ENCODE measurements at regions not wholly inside any gene's neighbourhood (a gene's known extent, or its start where the extent isn't known, plus 50 kb on each side); places are given as distances from the start of the nearest gene placed in this dataset.
A peak's percentile ranks its signal among the peaks of the same experiment; 100 is the strongest.

DNA sequence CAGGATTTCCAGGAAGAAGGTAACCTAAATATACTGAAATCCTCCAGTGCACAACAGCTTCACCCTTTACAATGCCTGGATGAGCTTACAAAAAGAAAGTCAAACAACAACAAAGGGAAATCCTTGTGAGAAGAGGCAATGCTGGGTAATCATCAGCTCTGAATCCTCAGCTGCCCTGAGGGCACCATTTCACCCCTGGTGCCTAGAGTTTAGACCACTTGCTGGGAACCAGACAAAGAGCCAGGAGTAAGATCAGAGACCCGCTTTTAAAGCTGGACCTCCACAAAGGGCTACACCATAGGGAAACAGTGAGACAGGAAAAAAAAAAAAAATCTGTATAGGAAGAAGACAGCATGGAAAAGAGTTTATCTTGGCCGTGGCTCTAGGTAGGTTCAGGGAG lies 97.0 kb downstream of the FOXI3 start:
- Histone ChIP-seq H3K4me3 (replicated peaks in 1 of 3; ENCODE audit: low read depth in 2 of 3, low read length in 3 of 3) (no peak overlapping the region), H3K4me1 (ENCODE audit: control insufficient read depth in 1 of 2, insufficient read depth in 2 of 2, low read length in 2 of 2) (peaks cover 0 to 3% of the 10 kb centered on the region in 2 donors), H3K9me3 (replicated peaks in 1 of 2; ENCODE audit: control insufficient read depth in 1 of 2, insufficient read depth in 1 of 2, low read length in 2 of 2) (no peaks in the 10 kb centered on the region), H3K36me3 (replicated peaks in 1 of 2; ENCODE audit: control insufficient read depth in 1 of 2, insufficient read depth in 2 of 2, low read length in 2 of 2) (no peaks in the 10 kb centered on the region), H3K4me2 (replicated peaks; ENCODE audit: extremely low read depth, low read length, poor library complexity, severe bottlenecking) (no peak overlapping the region), H2AFZ (ENCODE audit: insufficient read depth, low read depth, low read length, poor library complexity, severe bottlenecking) (no peak overlapping the region), H4K20me1 (ENCODE audit: insufficient read depth, low read length) (no peaks in the 10 kb centered on the region), H3K9ac (ENCODE audit: insufficient read depth, low read length, poor library complexity, severe bottlenecking) (no peak overlapping the region), H3K27ac (ENCODE audit: low read depth in 1 of 2, low read length in 2 of 2) (no peak overlapping the region), H3K79me2 (ENCODE audit: insufficient read depth, low read length) (no peaks in the 10 kb centered on the region), H3K27me3 (ENCODE audit: control insufficient read depth in 2 of 2, insufficient read depth in 2 of 2, low read length in 2 of 2) (peaks cover 5 to 11% of the 10 kb centered on the region in 2 donors)
- TF ChIP-seq, protein P1, sequence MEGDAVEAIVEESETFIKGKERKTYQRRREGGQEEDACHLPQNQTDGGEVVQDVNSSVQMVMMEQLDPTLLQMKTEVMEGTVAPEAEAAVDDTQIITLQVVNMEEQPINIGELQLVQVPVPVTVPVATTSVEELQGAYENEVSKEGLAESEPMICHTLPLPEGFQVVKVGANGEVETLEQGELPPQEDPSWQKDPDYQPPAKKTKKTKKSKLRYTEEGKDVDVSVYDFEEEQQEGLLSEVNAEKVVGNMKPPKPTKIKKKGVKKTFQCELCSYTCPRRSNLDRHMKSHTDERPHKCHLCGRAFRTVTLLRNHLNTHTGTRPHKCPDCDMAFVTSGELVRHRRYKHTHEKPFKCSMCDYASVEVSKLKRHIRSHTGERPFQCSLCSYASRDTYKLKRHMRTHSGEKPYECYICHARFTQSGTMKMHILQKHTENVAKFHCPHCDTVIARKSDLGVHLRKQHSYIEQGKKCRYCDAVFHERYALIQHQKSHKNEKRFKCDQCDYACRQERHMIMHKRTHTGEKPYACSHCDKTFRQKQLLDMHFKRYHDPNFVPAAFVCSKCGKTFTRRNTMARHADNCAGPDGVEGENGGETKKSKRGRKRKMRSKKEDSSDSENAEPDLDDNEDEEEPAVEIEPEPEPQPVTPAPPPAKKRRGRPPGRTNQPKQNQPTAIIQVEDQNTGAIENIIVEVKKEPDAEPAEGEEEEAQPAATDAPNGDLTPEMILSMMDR (IDR thresholded peaks at IDR 0.05) = no peak
- H3K27ac Mint-ChIP-seq = peak overlapping the region in 1 of 7 donors; percentile 1
- H3K4me3 Mint-ChIP-seq = no peak overlapping the region
- WGBS (ENCODE audit: insufficient coverage) = no CpG with 5 or more reads among the region's 2 CpGs
- peaks cover 13 to 31% (median 24%) of the 10 kb centered on the region in 3 donors for H3K27me3 Mint-ChIP-seq (ENCODE audit: low read depth in 3 of 3)
- DNase-seq = no peak
- H3K4me1 Mint-ChIP-seq = peaks cover 2% of the 10 kb centered on the region
- H3K9me3 Mint-ChIP-seq = peaks cover 0 to 7% (median 2%) of the 10 kb centered on the region in 7 donors
- H3K36me3 Mint-ChIP-seq = no peaks in the 10 kb centered on the region
- intact Hi-C loops (cut with micrococcal nuclease) = no loop called here

DNA sequence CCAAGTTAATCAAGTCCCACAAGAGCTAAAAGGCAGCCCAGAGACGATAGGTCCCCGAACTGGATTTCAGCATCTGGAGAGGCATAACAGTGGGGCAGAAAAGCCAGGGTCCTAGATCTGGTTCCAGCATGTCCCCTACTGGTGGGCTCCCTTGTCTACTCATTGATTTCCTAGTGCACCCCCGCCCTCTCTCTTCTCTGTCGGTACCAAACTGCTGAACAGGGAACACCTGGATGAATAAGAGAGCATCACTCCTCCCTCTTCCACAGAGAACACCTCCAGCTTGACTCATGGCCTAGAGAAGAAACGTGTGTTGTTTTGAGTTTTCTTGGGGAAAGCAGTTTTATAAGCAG lies 101.3 kb downstream of the FOXI3 start:
- DNase-seq = no peak
- H3K9me3 Mint-ChIP-seq = peaks cover 0 to 11% (median 3%) of the 10 kb centered on the region in 7 donors
- Histone ChIP-seq H4K20me1 (ENCODE audit: insufficient read depth, low read length) (no peaks in the 10 kb centered on the region), H3K36me3 (replicated peaks in 1 of 2; ENCODE audit: control insufficient read depth in 1 of 2, insufficient read depth in 2 of 2, low read length in 2 of 2) (no peaks in the 10 kb centered on the region), H2AFZ (ENCODE audit: insufficient read depth, low read depth, low read length, poor library complexity, severe bottlenecking) (peak overlapping the region; percentile 56), H3K27me3 (ENCODE audit: control insufficient read depth in 2 of 2, insufficient read depth in 2 of 2, low read length in 2 of 2) (peaks cover 5 to 22% of the 10 kb centered on the region in 2 donors), H3K4me1 (ENCODE audit: control insufficient read depth in 1 of 2, insufficient read depth in 2 of 2, low read length in 2 of 2) (peaks cover 0 to 3% of the 10 kb centered on the region in 2 donors), H3K9me3 (replicated peaks in 1 of 2; ENCODE audit: control insufficient read depth in 1 of 2, insufficient read depth in 1 of 2, low read length in 2 of 2) (no peaks in the 10 kb centered on the region), H3K9ac (ENCODE audit: insufficient read depth, low read length, poor library complexity, severe bottlenecking) (no peak overlapping the region), H3K4me3 (replicated peaks in 1 of 3; ENCODE audit: low read depth in 2 of 3, low read length in 3 of 3) (no peak overlapping the region), H3K4me2 (replicated peaks; ENCODE audit: extremely low read depth, low read length, poor library complexity, severe bottlenecking) (no peak overlapping the region), H3K27ac (ENCODE audit: low read depth in 1 of 2, low read length in 2 of 2) (no peak overlapping the region), H3K79me2 (ENCODE audit: insufficient read depth, low read length) (no peaks in the 10 kb centered on the region)
- H3K27me3 Mint-ChIP-seq (ENCODE audit: low read depth in 3 of 3) = peaks cover 34 to 49% (median 37%) of the 10 kb centered on the region in 3 donors
- peak overlapping the region in 1 of 2 donors; percentile 81 for H3K4me3 Mint-ChIP-seq
- WGBS (ENCODE audit: insufficient coverage) = 48% methylated on average over 2 of the region's 5 CpGs
- H3K4me1 Mint-ChIP-seq = peaks cover 2% of the 10 kb centered on the region
- no peak overlapping the region for H3K27ac Mint-ChIP-seq
- TF ChIP-seq, protein P1 (IDR thresholded peaks at IDR 0.05) = peak; percentile 28
- intact Hi-C loops (cut with micrococcal nuclease) = no loop called here
- no peaks in the 10 kb centered on the region for H3K36me3 Mint-ChIP-seq

All from CD14-positive monocyte (primary cell).